Loucy (cell line): ENCODE measurements at regions not wholly inside any gene's neighbourhood (a gene's known extent, or its start where the extent isn't known, plus 50 kb on each side); places are given as distances from the start of the nearest gene placed in this dataset.

ENCODE experiments used
- H2AFZ ChIP-seq: fragments of 200-600 bp; sonication (generic); 2 replicates; pipeline ENCODE4 v1.6.0; 2016; ENCODE audit warnings: antibody characterized with exemption, mild to moderate bottlenecking, low read length, moderate library complexity
- H3F3A ChIP-seq: fragments of 200-600 bp; 2 replicates; pipeline ENCODE4 v1.6.0; 2016; ENCODE audit warnings: antibody characterized with exemption, low read depth, mild to moderate bottlenecking
- H3K27me3 ChIP-seq: fragments of 200-600 bp; sonication (generic); 2 replicates; pipeline ENCODE4 v1.6.1; 2014; ENCODE audit warnings: low read length, mild to moderate bottlenecking; ENCODE audit not compliant: insufficient read depth, poor library complexity, severe bottlenecking
- H3K36me3 ChIP-seq: fragments of 200-600 bp; sonication (generic); 2 replicates; pipeline ENCODE4 v1.6.1; 2016; ENCODE audit warnings: low read length; ENCODE audit not compliant: insufficient read depth
- H3K4me1 ChIP-seq: fragments of 200-600 bp; sonication (generic); 2 replicates; pipeline ENCODE4 v1.5.1; 2014; ENCODE audit warnings: low read length, mild to moderate bottlenecking; ENCODE audit not compliant: insufficient read depth, poor library complexity, severe bottlenecking
- H3K4me2 ChIP-seq: fragments of 200-600 bp; sonication (generic); 2 replicates; pipeline ENCODE4 v1.6.0; 2014; ENCODE audit warnings: antibody characterized with exemption, low read length, low read depth, mild to moderate bottlenecking; ENCODE audit not compliant: poor library complexity, severe bottlenecking
- H3K4me3 ChIP-seq: fragments of 200-600 bp; sonication (generic); 2 replicates; pipeline ENCODE4 v1.5.1; 2014; ENCODE audit warnings: low read length, mild to moderate bottlenecking, mixed read lengths; ENCODE audit not compliant: poor library complexity, severe bottlenecking
- H3K79me2 ChIP-seq: fragments of 200-600 bp; sonication (generic); 2 replicates; pipeline ENCODE4 v1.6.1; 2014; ENCODE audit warnings: low read length; ENCODE audit not compliant: insufficient read depth
- H3K9ac ChIP-seq: fragments of 200-600 bp; sonication (generic); 2 replicates; pipeline ENCODE4 v1.6.0; 2014; ENCODE audit warnings: mild to moderate bottlenecking, low read depth, low read length, moderate library complexity; ENCODE audit not compliant: poor library complexity, severe bottlenecking
- H3K9me2 ChIP-seq: fragments of 200-600 bp; sonication (generic); replicated peaks from 2 replicates; pipeline ENCODE4 v1.6.1; 2016; ENCODE audit warnings: low read depth, low read length, mixed read lengths
- H3K9me3 ChIP-seq: fragments of 200-600 bp; sonication (generic); 2 replicates; pipeline ENCODE4 v1.6.1; 2014; ENCODE audit warnings: mild to moderate bottlenecking, antibody characterized with exemption, low read length, low read depth; ENCODE audit not compliant: insufficient read depth
- H4K20me1 ChIP-seq: fragments of 200-600 bp; sonication (generic); 2 replicates; pipeline ENCODE4 v1.6.0; 2014; ENCODE audit warnings: antibody characterized with exemption, low read length, mild to moderate bottlenecking; ENCODE audit not compliant: insufficient read depth, poor library complexity, severe bottlenecking
- EZH2phosphoT487 ChIP-seq: fragments of 200-600 bp; IDR thresholded peaks from 2 replicates; pipeline ENCODE4 v1.6.1; 2018; ENCODE audit warnings: antibody characterized with exemption, mild to moderate bottlenecking, moderate library complexity, borderline replicate concordance
- TF ChIP-seq, protein P1 (sequence below): fragments of 200-600 bp; sonication (generic); conservative IDR thresholded peaks from 2 replicates; pipeline ENCODE4 v1.5.1; 2014; ENCODE audit warnings: mild to moderate bottlenecking, antibody characterized with exemption, low read length

DNA sequence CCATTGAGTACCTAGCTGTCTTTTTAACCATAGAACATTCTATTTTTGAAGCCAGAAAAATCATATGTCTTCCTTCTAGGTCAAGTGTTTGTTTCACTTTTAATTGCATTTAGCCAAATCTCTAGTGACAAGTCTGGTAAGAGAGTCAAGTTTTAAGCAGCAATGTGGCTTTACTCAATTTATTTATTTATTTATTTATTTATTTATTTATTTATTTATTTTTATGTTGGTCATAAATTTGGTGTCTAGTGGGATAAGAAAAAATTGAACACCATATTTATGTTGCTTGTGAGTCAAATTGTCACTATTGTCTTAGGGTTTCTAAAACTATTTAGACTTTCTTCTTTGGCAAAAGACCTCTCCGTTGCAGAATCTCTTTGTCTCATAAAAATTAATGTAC is 174.5 kb upstream of the BCHE start:
- no peaks in the 10 kb centered on the region for H3F3A ChIP-seq
- H3K27me3 ChIP-seq, result no peaks in the 10 kb centered on the region
- TF ChIP-seq, protein P1, sequence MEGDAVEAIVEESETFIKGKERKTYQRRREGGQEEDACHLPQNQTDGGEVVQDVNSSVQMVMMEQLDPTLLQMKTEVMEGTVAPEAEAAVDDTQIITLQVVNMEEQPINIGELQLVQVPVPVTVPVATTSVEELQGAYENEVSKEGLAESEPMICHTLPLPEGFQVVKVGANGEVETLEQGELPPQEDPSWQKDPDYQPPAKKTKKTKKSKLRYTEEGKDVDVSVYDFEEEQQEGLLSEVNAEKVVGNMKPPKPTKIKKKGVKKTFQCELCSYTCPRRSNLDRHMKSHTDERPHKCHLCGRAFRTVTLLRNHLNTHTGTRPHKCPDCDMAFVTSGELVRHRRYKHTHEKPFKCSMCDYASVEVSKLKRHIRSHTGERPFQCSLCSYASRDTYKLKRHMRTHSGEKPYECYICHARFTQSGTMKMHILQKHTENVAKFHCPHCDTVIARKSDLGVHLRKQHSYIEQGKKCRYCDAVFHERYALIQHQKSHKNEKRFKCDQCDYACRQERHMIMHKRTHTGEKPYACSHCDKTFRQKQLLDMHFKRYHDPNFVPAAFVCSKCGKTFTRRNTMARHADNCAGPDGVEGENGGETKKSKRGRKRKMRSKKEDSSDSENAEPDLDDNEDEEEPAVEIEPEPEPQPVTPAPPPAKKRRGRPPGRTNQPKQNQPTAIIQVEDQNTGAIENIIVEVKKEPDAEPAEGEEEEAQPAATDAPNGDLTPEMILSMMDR, result no peak
- no peak for TF ChIP-seq EZH2phosphoT487
- H2AFZ ChIP-seq, result no peak overlapping the region
- no peaks in the 10 kb centered on the region for H3K79me2 ChIP-seq
- no peak overlapping the region for H3K4me2 ChIP-seq
- H3K4me3 ChIP-seq, result no peak overlapping the region
- H3K36me3 ChIP-seq, result no peaks in the 10 kb centered on the region
- H4K20me1 ChIP-seq, result peaks cover 2% of the 10 kb centered on the region
- H3K9ac ChIP-seq, result no peak overlapping the region
- no peaks in the 10 kb centered on the region for H3K9me2 ChIP-seq
- no peaks in the 10 kb centered on the region for H3K9me3 ChIP-seq
- no peaks in the 10 kb centered on the region for H3K4me1 ChIP-seq

DNA sequence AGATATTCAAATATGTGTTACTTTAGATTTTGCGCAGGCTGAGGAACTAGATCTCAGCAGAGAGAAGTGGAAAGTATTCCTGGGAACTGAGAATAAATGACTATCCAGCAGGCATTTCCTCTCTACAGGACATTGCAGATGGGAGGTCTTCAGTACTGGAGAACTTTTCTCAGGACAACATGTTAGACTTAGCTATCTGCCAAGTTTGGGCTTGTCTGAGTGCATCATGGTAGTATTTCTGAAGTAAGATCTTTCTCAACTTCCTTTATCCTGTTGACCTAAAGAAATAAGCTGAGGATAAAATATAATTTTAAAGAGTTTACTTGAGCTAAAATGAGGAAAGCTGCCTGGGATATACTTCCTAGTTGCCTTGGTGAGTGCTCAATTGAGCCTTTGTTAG is 167.9 kb upstream of the BCHE start:
- no peaks in the 10 kb centered on the region for H3K9me3 ChIP-seq
- H3K4me3 ChIP-seq, result no peak overlapping the region
- no peak overlapping the region for H3K9ac ChIP-seq
- H3K36me3 ChIP-seq, result no peaks in the 10 kb centered on the region
- H3K4me2 ChIP-seq, result no peak overlapping the region
- H3K79me2 ChIP-seq, result no peaks in the 10 kb centered on the region
- H4K20me1 ChIP-seq, result no peaks in the 10 kb centered on the region
- H2AFZ ChIP-seq, result no peak overlapping the region
- no peaks in the 10 kb centered on the region for H3K4me1 ChIP-seq
- no peaks in the 10 kb centered on the region for H3K27me3 ChIP-seq
- H3F3A ChIP-seq, result no peaks in the 10 kb centered on the region
- TF ChIP-seq, protein P1, result no peak
- no peak for TF ChIP-seq EZH2phosphoT487
- H3K9me2 ChIP-seq, result no peaks in the 10 kb centered on the region

DNA sequence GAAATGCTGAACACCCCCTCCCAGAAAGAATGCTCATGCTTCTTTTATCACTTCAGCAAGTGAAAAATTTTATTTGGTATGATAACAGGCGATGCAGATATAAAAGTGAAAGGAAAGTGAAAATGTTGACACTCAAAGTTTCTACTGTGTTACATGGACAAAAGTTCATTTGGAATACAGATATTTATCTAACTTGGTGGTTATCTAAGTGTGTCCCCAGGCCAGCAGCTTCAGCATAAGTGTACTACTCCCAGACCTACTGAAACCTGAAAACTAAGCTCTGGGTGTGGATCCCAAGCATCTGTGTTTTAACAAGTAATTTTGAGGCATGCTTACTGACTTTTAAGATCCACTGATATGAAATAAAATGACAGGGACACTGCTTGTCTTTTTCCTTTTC is 157.1 kb upstream of the BCHE start:
- no peaks in the 10 kb centered on the region for H3F3A ChIP-seq
- H3K36me3 ChIP-seq, result no peaks in the 10 kb centered on the region
- no peaks in the 10 kb centered on the region for H3K9me3 ChIP-seq
- H2AFZ ChIP-seq, result no peak overlapping the region
- no peaks in the 10 kb centered on the region for H3K27me3 ChIP-seq
- TF ChIP-seq, protein P1, result no peak
- TF ChIP-seq EZH2phosphoT487, result no peak
- no peak overlapping the region for H3K4me3 ChIP-seq
- H4K20me1 ChIP-seq, result no peaks in the 10 kb centered on the region
- H3K9me2 ChIP-seq, result no peaks in the 10 kb centered on the region
- no peaks in the 10 kb centered on the region for H3K79me2 ChIP-seq
- no peak overlapping the region for H3K4me2 ChIP-seq
- H3K4me1 ChIP-seq, result no peaks in the 10 kb centered on the region
- H3K9ac ChIP-seq, result no peak overlapping the region
